HFFc6 (cell line): ENCODE measurements at regions not wholly inside any gene's neighbourhood (a gene's known extent, or its start where the extent isn't known, plus 50 kb on each side); places are given as distances from the start of the nearest gene placed in this dataset.

Source experiments
- DNase-seq: peaks from one replicate; pipeline ENCODE4 v3.0.0-alpha.2; 2018
- H3K27ac Mint-ChIP-seq: 2 replicates; pipeline ENCODE4 v1.8.0; 2020; ENCODE audit warnings: mild to moderate bottlenecking, mixed read lengths
- H3K27me3 Mint-ChIP-seq: 2 replicates; pipeline ENCODE4 v1.8.0; 2021; ENCODE audit warnings: mild to moderate bottlenecking, moderate library complexity, mixed read lengths; ENCODE audit not compliant: insufficient read depth
- H3K36me3 Mint-ChIP-seq: 2 replicates; pipeline ENCODE4 v1.8.0; 2021; ENCODE audit warnings: low read depth, mixed read lengths
- H3K4me1 Mint-ChIP-seq: 2 replicates; pipeline ENCODE4 v1.8.0; 2020; ENCODE audit warnings: low read depth, mixed read lengths
- H3K4me3 Mint-ChIP-seq: 2 replicates; pipeline ENCODE4 v1.8.0; 2020; ENCODE audit warnings: mild to moderate bottlenecking, moderate library complexity, mixed read lengths
- H3K9me3 Mint-ChIP-seq: 2 replicates; pipeline ENCODE4 v1.8.0; 2020; ENCODE audit warnings: mild to moderate bottlenecking, mixed read lengths
- CTCF ChIP-seq: fragments of 200-600 bp; sonication (generic); IDR thresholded peaks from 2 replicates; pipeline ENCODE4 v1.5.0; 2021; ENCODE audit warnings: antibody characterized with exemption, mild to moderate bottlenecking

- no peak for DNase-seq
- Mint-ChIP-seq H3K27me3 (no peaks in the 10 kb centered on the region), H3K4me3 (no peak overlapping the region), H3K4me1 (peaks cover 53% of the 10 kb centered on the region), H3K9me3 (no peaks in the 10 kb centered on the region; the same call in 1 of the 2 replicates), H3K36me3 (peaks cover 5% of the 10 kb centered on the region), H3K27ac (no peak overlapping the region)
- no peak for TF ChIP-seq CTCF
Measured at GRCh38 chr13:97852181-97852874, 101.1 kb upstream of the IPO5 start.

GRCh38 chr13:97853550-97853949 lies 99.9 kb upstream of the IPO5 start:
- Mint-ChIP-seq H3K4me1 (peaks cover 53% of the 10 kb centered on the region), H3K36me3 (peaks cover 5% of the 10 kb centered on the region), H3K27me3 (no peaks in the 10 kb centered on the region), H3K9me3 (no peaks in the 10 kb centered on the region; the same call in 1 of the 2 replicates), H3K27ac (peak overlapping the region; percentile 50), H3K4me3 (peak overlapping the region; percentile 53)
- peak; percentile 15 for DNase-seq
- no peak for TF ChIP-seq CTCF

- peaks cover 47% of the 10 kb centered on the region for H3K4me1 Mint-ChIP-seq
- H3K27ac Mint-ChIP-seq: peak overlapping the region; percentile 10
- no peaks in the 10 kb centered on the region for H3K27me3 Mint-ChIP-seq
- peak; percentile 97 for TF ChIP-seq CTCF
- no peak overlapping the region; the same call in 1 of the 2 replicates for H3K4me3 Mint-ChIP-seq
- peak; percentile 66 for DNase-seq
- no peaks in the 10 kb centered on the region; the same call in 1 of the 2 replicates for H3K9me3 Mint-ChIP-seq
- peaks cover 5% of the 10 kb centered on the region for H3K36me3 Mint-ChIP-seq
Measured at GRCh38 chr13:97855570-97856303, 97.7 kb upstream of the IPO5 start.

- H3K4me1 Mint-ChIP-seq: peaks cover 42% of the 10 kb centered on the region
- no peaks in the 10 kb centered on the region; the same call in 1 of the 2 replicates for H3K9me3 Mint-ChIP-seq
- DNase-seq: no peak
- H3K27me3 Mint-ChIP-seq: no peaks in the 10 kb centered on the region
- TF ChIP-seq CTCF: no peak
- H3K36me3 Mint-ChIP-seq: peaks cover 3% of the 10 kb centered on the region
- no peak overlapping the region for H3K4me3 Mint-ChIP-seq
- H3K27ac Mint-ChIP-seq: no peak overlapping the region
Measured at GRCh38 chr13:97856304-97856675, 97.2 kb upstream of the IPO5 start.

GRCh38 chr13:97858161-97858560 lies 95.3 kb upstream of the IPO5 start:
- no peaks in the 10 kb centered on the region; the same call in 1 of the 2 replicates for H3K27me3 Mint-ChIP-seq
- TF ChIP-seq CTCF: no peak
- H3K27ac Mint-ChIP-seq: no peak overlapping the region
- H3K4me3 Mint-ChIP-seq: no peak overlapping the region
- DNase-seq: no peak
- peaks cover 6% of the 10 kb centered on the region; the same call in 1 of the 2 replicates for H3K36me3 Mint-ChIP-seq
- H3K4me1 Mint-ChIP-seq: peaks cover 24% of the 10 kb centered on the region
- no peaks in the 10 kb centered on the region for H3K9me3 Mint-ChIP-seq
